Hepatocyte (in vitro differentiated cells): ENCODE measurements at regions not wholly inside any gene's neighbourhood (a gene's known extent, or its start where the extent isn't known, plus 50 kb on each side); places are given as distances from the start of the nearest gene placed in this dataset.

Source experiments
- DNase-seq: peaks from one replicate; pipeline ENCODE4 v3.0.0-alpha.2; 2016; ENCODE audit warnings: low spot score
- H2AFZ ChIP-seq: fragments of 200-600 bp; sonication (generic); 2 replicates; pipeline ENCODE4 v1.6.0; 2016; ENCODE audit warnings: antibody characterized with exemption, mild to moderate bottlenecking
- H3K27ac ChIP-seq: fragments of 200-600 bp; sonication (generic); 2 replicates; pipeline ENCODE4 v1.5.1; 2016; ENCODE audit warnings: mild to moderate bottlenecking
- H3K27me3 ChIP-seq: fragments of 200-600 bp; sonication (generic); 2 replicates; pipeline ENCODE4 v1.6.1; 2016
- H3K36me3 ChIP-seq: fragments of 200-600 bp; sonication (generic); replicated peaks from 2 replicates; pipeline ENCODE4 v1.5.1; 2016; ENCODE audit warnings: low read depth; ENCODE audit not compliant: insufficient read depth
- H3K4me1 ChIP-seq: fragments of 200-600 bp; sonication (generic); 2 replicates; pipeline ENCODE4 v1.5.1; 2016; ENCODE audit warnings: mild to moderate bottlenecking, moderate library complexity; ENCODE audit not compliant: insufficient read depth
- H3K4me2 ChIP-seq: fragments of 200-600 bp; sonication (generic); 2 replicates; pipeline ENCODE4 v1.6.0; 2016
- H3K4me3 ChIP-seq: fragments of 200-600 bp; sonication (generic); 2 replicates; pipeline ENCODE4 v1.5.1; 2016; ENCODE audit warnings: mild to moderate bottlenecking
- H3K79me2 ChIP-seq: fragments of 200-600 bp; sonication (generic); 2 replicates; pipeline ENCODE4 v1.6.0; 2017; ENCODE audit warnings: mild to moderate bottlenecking
- H3K9me2 ChIP-seq: fragments of 200-600 bp; sonication (generic); replicated peaks from 2 replicates; pipeline ENCODE4 v1.6.0; 2017; ENCODE audit warnings: mild to moderate bottlenecking; ENCODE audit not compliant: insufficient read depth
- H3K9me3 ChIP-seq: fragments of 200-600 bp; sonication (generic); 2 replicates; pipeline ENCODE4 v1.5.1; 2016; ENCODE audit warnings: low read depth, mild to moderate bottlenecking
- H4K20me1 ChIP-seq: fragments of 200-600 bp; sonication (generic); 2 replicates; pipeline ENCODE4 v1.6.0; 2016; ENCODE audit warnings: mild to moderate bottlenecking; ENCODE audit not compliant: insufficient read depth, poor library complexity, severe bottlenecking
- CTCF ChIP-seq: fragments of 200-600 bp; sonication (generic); IDR thresholded peaks from 2 replicates; pipeline ENCODE4 v1.5.1; 2016; ENCODE audit warnings: antibody characterized with exemption, mild to moderate bottlenecking; ENCODE audit not compliant: poor library complexity
- EZH2 ChIP-seq: fragments of 200-600 bp; sonication (generic); IDR thresholded peaks from 2 replicates; pipeline ENCODE4 v1.6.1; 2016; ENCODE audit warnings: antibody characterized with exemption, mild to moderate bottlenecking, borderline replicate concordance
- EZH2phosphoT487 ChIP-seq: fragments of 200-600 bp; sonication (generic); IDR thresholded peaks from one replicate; pipeline ENCODE4 v1.6.1; 2018; ENCODE audit warnings: antibody characterized with exemption, mild to moderate bottlenecking, low read depth, moderate library complexity; ENCODE audit not compliant: unreplicated experiment, severe bottlenecking
- WGBS: methylation state at CpG from one replicate; pipeline ENCODE4 v1.1.6; 2016; ENCODE audit warnings: low lambda C conversion rate; ENCODE audit errors: missing lambda C conversion rate; 5-methylcytosine and 5-hydroxymethylcytosine counted together

GRCh38 chr3:180306155-180306554 is 269.4 kb upstream of the PEX5L start:
- no peaks in the 10 kb centered on the region for H3K36me3 ChIP-seq
- H3K9me3 ChIP-seq = no peaks in the 10 kb centered on the region
- H3K9me2 ChIP-seq = no peaks in the 10 kb centered on the region
- no peaks in the 10 kb centered on the region for H3K79me2 ChIP-seq
- no peaks in the 10 kb centered on the region for H3K27me3 ChIP-seq
- WGBS = 100% methylated on average over 1 of the region's 1 CpG
- no peak for DNase-seq
- no peak overlapping the region for H3K27ac ChIP-seq
- H3K4me1 ChIP-seq = no peaks in the 10 kb centered on the region
- no peak for TF ChIP-seq CTCF
- no peak for TF ChIP-seq EZH2
- TF ChIP-seq EZH2phosphoT487 = no peak
- no peak overlapping the region for H3K4me2 ChIP-seq
- no peak overlapping the region for H2AFZ ChIP-seq
- H4K20me1 ChIP-seq = no peaks in the 10 kb centered on the region
- no peak overlapping the region for H3K4me3 ChIP-seq

- H3K4me3 ChIP-seq = no peak overlapping the region
- no peaks in the 10 kb centered on the region for H3K27me3 ChIP-seq
- no peak overlapping the region for H3K4me2 ChIP-seq
- no peak overlapping the region for H2AFZ ChIP-seq
- no peak overlapping the region for H3K27ac ChIP-seq
- no peaks in the 10 kb centered on the region for H3K9me2 ChIP-seq
- no peak for DNase-seq
- H4K20me1 ChIP-seq = no peaks in the 10 kb centered on the region
- TF ChIP-seq EZH2phosphoT487 (no peak), EZH2 (no peak), CTCF (no peak)
- H3K36me3 ChIP-seq = no peaks in the 10 kb centered on the region
- no peaks in the 10 kb centered on the region for H3K79me2 ChIP-seq
- no peaks in the 10 kb centered on the region for H3K9me3 ChIP-seq
- 75% methylated on average over 7 of the region's 7 CpGs for WGBS
- H3K4me1 ChIP-seq = no peaks in the 10 kb centered on the region
Measured at GRCh38 chr3:180306691-180307090, 270.0 kb upstream of the PEX5L start.

DNA sequence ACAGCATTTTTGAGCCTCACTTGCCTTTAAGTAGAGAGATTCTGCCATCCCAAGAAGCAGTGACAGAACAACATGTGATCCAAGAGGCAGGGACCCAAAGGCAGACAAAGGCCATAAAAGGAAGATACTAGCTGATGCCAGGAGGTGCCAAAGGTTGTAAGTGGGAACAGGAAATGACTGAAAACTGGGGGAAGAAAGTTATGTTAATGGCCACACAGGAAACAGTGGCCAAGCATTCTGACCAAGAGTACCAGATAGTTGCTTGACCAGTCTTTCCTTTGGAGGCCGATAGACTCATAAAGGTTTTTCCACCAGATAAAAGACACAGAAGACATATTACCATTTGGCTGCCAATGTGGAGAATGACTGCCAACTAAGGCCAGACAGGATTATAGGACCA is 274.5 kb upstream of the PEX5L start:
- Histone ChIP-seq H3K27me3 (no peaks in the 10 kb centered on the region), H3K9me3 (no peaks in the 10 kb centered on the region), H3K79me2 (no peaks in the 10 kb centered on the region), H4K20me1 (no peaks in the 10 kb centered on the region), H3K4me3 (no peak overlapping the region), H2AFZ (no peak overlapping the region), H3K27ac (no peak overlapping the region), H3K4me1 (no peaks in the 10 kb centered on the region), H3K36me3 (no peaks in the 10 kb centered on the region), H3K9me2 (no peaks in the 10 kb centered on the region), H3K4me2 (no peak overlapping the region)
- TF ChIP-seq EZH2 (no peak), CTCF (no peak), EZH2phosphoT487 (no peak)
- 91% methylated on average over 1 of the region's 1 CpG for WGBS
- no peak for DNase-seq

DNA sequence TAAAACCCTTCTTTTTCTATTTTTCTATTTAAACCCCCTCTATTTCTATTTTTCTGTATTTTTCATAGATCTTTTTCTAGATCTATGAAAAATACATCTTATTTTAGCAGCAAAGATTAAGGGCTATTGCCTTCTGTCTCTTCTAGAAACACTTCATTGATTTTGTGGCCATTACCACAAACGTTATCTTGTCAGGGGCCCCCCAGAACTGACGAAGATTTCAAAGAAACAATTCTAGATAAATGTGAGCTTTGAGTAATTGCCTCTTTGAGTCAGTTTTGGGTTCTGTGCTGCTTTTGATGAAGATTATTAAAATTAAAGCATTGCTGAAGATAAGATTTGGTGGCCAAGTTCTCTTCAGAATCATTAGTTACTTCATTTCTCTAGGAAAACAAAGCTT is 279.6 kb upstream of the PEX5L start:
- Histone ChIP-seq H3K9me3 (no peaks in the 10 kb centered on the region), H2AFZ (no peak overlapping the region), H3K4me3 (no peak overlapping the region), H3K36me3 (no peaks in the 10 kb centered on the region), H3K4me2 (no peak overlapping the region), H4K20me1 (no peaks in the 10 kb centered on the region), H3K79me2 (no peaks in the 10 kb centered on the region), H3K9me2 (no peaks in the 10 kb centered on the region), H3K27ac (no peak overlapping the region), H3K27me3 (no peaks in the 10 kb centered on the region), H3K4me1 (no peaks in the 10 kb centered on the region)
- no peak for DNase-seq
- TF ChIP-seq EZH2phosphoT487 = no peak
- no peak for TF ChIP-seq EZH2
- TF ChIP-seq CTCF = no peak
- WGBS = 61% methylated on average over 2 of the region's 2 CpGs
